ENCODE measurements at regions not wholly inside any gene's neighbourhood (a gene's known extent, or its start where the extent isn't known, plus 50 kb on each side); places are given as distances from the start of the nearest gene placed in this dataset.

DNA sequence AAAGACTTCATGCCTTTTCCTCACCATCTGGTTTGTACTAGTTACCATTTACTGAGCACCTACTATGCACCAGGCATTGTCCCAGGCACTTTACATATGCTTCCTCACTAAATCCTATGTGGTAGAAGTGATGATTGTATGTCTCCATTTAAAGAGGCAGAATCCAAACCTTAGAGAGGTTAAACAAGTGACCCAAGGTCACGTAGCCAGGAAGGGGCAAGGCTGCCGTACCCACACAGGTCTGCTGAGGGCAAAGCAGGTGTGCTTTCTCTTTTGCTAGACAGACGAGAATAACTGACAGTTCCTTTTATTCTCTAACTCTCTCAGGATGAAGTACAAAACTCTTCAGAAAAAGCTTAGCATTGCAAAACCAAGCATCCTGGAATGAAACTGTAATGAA lies 235.2 kb upstream of the SRRM4 start:
- no peak overlapping the region for H3K4me2 ChIP-seq
- no peaks in the 10 kb centered on the region for H3K9me2 ChIP-seq (ENCODE audit: insufficient read depth)
- no peaks in the 10 kb centered on the region for H3F3A ChIP-seq (ENCODE audit: insufficient read depth, low read depth)
- TF ChIP-seq EZH2 (IDR thresholded peaks at IDR 0.05; ENCODE audit: low read depth): no peak
- TF ChIP-seq, protein P1, sequence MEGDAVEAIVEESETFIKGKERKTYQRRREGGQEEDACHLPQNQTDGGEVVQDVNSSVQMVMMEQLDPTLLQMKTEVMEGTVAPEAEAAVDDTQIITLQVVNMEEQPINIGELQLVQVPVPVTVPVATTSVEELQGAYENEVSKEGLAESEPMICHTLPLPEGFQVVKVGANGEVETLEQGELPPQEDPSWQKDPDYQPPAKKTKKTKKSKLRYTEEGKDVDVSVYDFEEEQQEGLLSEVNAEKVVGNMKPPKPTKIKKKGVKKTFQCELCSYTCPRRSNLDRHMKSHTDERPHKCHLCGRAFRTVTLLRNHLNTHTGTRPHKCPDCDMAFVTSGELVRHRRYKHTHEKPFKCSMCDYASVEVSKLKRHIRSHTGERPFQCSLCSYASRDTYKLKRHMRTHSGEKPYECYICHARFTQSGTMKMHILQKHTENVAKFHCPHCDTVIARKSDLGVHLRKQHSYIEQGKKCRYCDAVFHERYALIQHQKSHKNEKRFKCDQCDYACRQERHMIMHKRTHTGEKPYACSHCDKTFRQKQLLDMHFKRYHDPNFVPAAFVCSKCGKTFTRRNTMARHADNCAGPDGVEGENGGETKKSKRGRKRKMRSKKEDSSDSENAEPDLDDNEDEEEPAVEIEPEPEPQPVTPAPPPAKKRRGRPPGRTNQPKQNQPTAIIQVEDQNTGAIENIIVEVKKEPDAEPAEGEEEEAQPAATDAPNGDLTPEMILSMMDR (conservative IDR thresholded peaks at IDR 0.05): no peak
- no peaks in the 10 kb centered on the region for H3K79me2 ChIP-seq (ENCODE audit: low read depth)
- no peak overlapping the region for H3K27ac ChIP-seq
- H3K9me3 ChIP-seq (ENCODE audit: insufficient read depth, low read depth): no peaks in the 10 kb centered on the region
- no peaks in the 10 kb centered on the region for H3K4me1 ChIP-seq (replicated peaks; ENCODE audit: insufficient read depth)
- CTCF ChIA-PET: no interaction called here
- BruUV-seq (replicated peaks): no TSS peak
- no peaks in the 10 kb centered on the region for H3K36me3 ChIP-seq (ENCODE audit: low read depth)
- no peak overlapping the region for H2AFZ ChIP-seq
- H3K27me3 ChIP-seq (ENCODE audit: insufficient read depth, low read depth): no peaks in the 10 kb centered on the region
- H3K4me3 ChIP-seq: no peak overlapping the region
- H4K20me1 ChIP-seq (ENCODE audit: insufficient read depth): no peaks in the 10 kb centered on the region
- intact Hi-C loops (cut with micrococcal nuclease; ENCODE audit: unreplicated experiment): no loop called here
- POLR2A ChIA-PET (ENCODE audit: unreplicated experiment): no interaction called here
- no peak for DNase-seq

DNA sequence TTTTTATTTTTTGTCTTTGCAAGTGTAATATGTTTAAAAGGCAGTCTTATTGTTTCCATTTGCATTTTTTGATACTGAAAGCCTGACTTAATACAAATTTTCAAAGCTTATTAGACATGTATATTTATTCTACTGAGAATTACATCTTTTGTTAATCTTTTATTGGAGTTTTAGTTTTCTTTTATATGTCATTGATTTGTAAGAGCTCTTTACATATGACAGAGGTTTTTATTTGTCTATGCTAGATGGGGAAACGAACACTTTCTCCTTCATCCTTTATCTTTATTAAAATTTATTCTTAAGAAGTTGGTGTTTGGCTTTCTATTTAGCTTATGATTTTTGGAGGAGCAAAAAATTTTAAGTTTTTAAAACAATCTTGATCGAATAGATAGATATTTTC lies 234.4 kb upstream of the SRRM4 start:
- Histone ChIP-seq H3K27ac (no peak overlapping the region), H3K9me3 (ENCODE audit: insufficient read depth, low read depth) (no peaks in the 10 kb centered on the region), H3K9me2 (ENCODE audit: insufficient read depth) (no peaks in the 10 kb centered on the region), H3K4me1 (replicated peaks; ENCODE audit: insufficient read depth) (no peaks in the 10 kb centered on the region), H4K20me1 (ENCODE audit: insufficient read depth) (no peaks in the 10 kb centered on the region), H3K4me2 (no peak overlapping the region), H3K27me3 (ENCODE audit: insufficient read depth, low read depth) (no peaks in the 10 kb centered on the region), H3K4me3 (no peak overlapping the region), H3K79me2 (ENCODE audit: low read depth) (no peaks in the 10 kb centered on the region), H3F3A (ENCODE audit: insufficient read depth, low read depth) (no peaks in the 10 kb centered on the region), H2AFZ (no peak overlapping the region), H3K36me3 (ENCODE audit: low read depth) (no peaks in the 10 kb centered on the region)
- ChIA-PET CTCF (no interaction called here), POLR2A (ENCODE audit: unreplicated experiment) (no interaction called here)
- intact Hi-C loops (cut with micrococcal nuclease; ENCODE audit: unreplicated experiment): no loop called here
- no TSS peak for BruUV-seq (replicated peaks)
- no peak for TF ChIP-seq EZH2 (IDR thresholded peaks at IDR 0.05; ENCODE audit: low read depth)
- TF ChIP-seq, protein P1 (conservative IDR thresholded peaks at IDR 0.05): no peak
- no peak for DNase-seq

DNA sequence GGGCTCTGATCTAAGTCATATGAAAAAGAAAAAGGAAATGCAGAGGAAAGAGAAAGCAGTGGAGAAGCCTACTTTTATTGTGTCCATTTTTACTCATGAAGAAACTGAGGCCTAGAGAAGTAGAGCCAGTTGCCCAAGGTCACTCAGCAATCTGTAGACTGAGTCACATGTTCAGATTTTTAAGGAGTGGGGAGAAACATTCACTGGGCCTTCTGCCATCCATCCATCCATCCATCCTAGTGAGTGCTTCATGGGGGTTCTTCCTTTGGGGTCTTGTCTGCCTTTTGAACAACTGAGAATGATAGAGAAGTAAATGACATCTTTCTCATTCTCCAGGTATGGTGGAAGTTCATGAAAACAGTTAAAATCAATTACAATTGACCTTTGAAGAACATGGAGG lies 233.6 kb upstream of the SRRM4 start:
- no peak overlapping the region for H3K27ac ChIP-seq
- TF ChIP-seq EZH2 (IDR thresholded peaks at IDR 0.05; ENCODE audit: low read depth): no peak
- TF ChIP-seq, protein P1 (conservative IDR thresholded peaks at IDR 0.05): no peak
- no peaks in the 10 kb centered on the region for H3K79me2 ChIP-seq (ENCODE audit: low read depth)
- H3K9me2 ChIP-seq (ENCODE audit: insufficient read depth): no peaks in the 10 kb centered on the region
- H3F3A ChIP-seq (ENCODE audit: insufficient read depth, low read depth): no peaks in the 10 kb centered on the region
- H3K9me3 ChIP-seq (ENCODE audit: insufficient read depth, low read depth): no peaks in the 10 kb centered on the region
- H3K4me2 ChIP-seq: no peak overlapping the region
- no peak overlapping the region for H3K4me3 ChIP-seq
- no peaks in the 10 kb centered on the region for H3K27me3 ChIP-seq (ENCODE audit: insufficient read depth, low read depth)
- no peaks in the 10 kb centered on the region for H4K20me1 ChIP-seq (ENCODE audit: insufficient read depth)
- ChIA-PET CTCF (no interaction called here), POLR2A (ENCODE audit: unreplicated experiment) (no interaction called here)
- no peaks in the 10 kb centered on the region for H3K4me1 ChIP-seq (replicated peaks; ENCODE audit: insufficient read depth)
- intact Hi-C loops (cut with micrococcal nuclease; ENCODE audit: unreplicated experiment): no loop called here
- no peak overlapping the region for H2AFZ ChIP-seq
- no peaks in the 10 kb centered on the region for H3K36me3 ChIP-seq (ENCODE audit: low read depth)
- no peak for DNase-seq
- no TSS peak for BruUV-seq (replicated peaks)

All from PC-9 (cell line).